ENCODE measurements at regions not wholly inside any gene's neighbourhood (a gene's known extent, or its start where the extent isn't known, plus 50 kb on each side); places are given as distances from the start of the nearest gene placed in this dataset.
"Not testable (repeated sequence)": the region's sequence is repeated elsewhere in the genome, so short reads cannot be mapped to it uniquely, and the experiment has no call there.

GRCh38 chrX:40371376-40371775 is 209.4 kb upstream of the ATP6AP2 start:
- no peak for DNase-seq

GRCh38 chrX:40368611-40369061 is 212.1 kb upstream of the ATP6AP2 start:
- DNase-seq, result peak; percentile 18

- no peak for DNase-seq
Observed at GRCh38 chrX:40366661-40367060, 214.1 kb upstream of the ATP6AP2 start.

GRCh38 chrX:40362291-40362690 is 218.5 kb upstream of the ATP6AP2 start:
- not testable (repeated sequence) for DNase-seq

GRCh38 chrX:40360557-40360956 is 220.2 kb upstream of the ATP6AP2 start:
- DNase-seq, result no peak

- DNase-seq, result no peak
Observed at GRCh38 chrX:40359593-40359992, 221.2 kb upstream of the ATP6AP2 start.

GRCh38 chrX:40358994-40359393 is 221.8 kb upstream of the ATP6AP2 start:
- DNase-seq, result no peak

- peak; percentile 69 for DNase-seq
Observed at GRCh38 chrX:40349251-40349650, 231.5 kb upstream of the ATP6AP2 start.

- DNase-seq, result no peak
Observed at GRCh38 chrX:40346379-40346778, 234.4 kb upstream of the ATP6AP2 start.

- no peak for DNase-seq
Observed at GRCh38 chrX:40343319-40343718, 237.5 kb upstream of the ATP6AP2 start.

GRCh38 chrX:40340116-40340515 is 240.7 kb upstream of the ATP6AP2 start:
- DNase-seq, result no peak

- DNase-seq, result no peak
Observed at GRCh38 chrX:40333344-40333743, 235.6 kb upstream of the BCOR start.

- no peak for DNase-seq
Observed at GRCh38 chrX:40331762-40332161, 234.0 kb upstream of the BCOR start.

GRCh38 chrX:40331353-40331752 is 233.6 kb upstream of the BCOR start:
- no peak for DNase-seq

GRCh38 chrX:40329616-40330015 is 231.9 kb upstream of the BCOR start:
- no peak for DNase-seq

- DNase-seq, result no peak
Observed at GRCh38 chrX:40327085-40327484, 229.3 kb upstream of the BCOR start.

- peak; percentile 19 for DNase-seq
Observed at GRCh38 chrX:40326186-40326965, 228.6 kb upstream of the BCOR start.

- no peak for DNase-seq
Observed at GRCh38 chrX:40325161-40325560, 227.4 kb upstream of the BCOR start.

GRCh38 chrX:40323977-40324376 is 226.2 kb upstream of the BCOR start:
- DNase-seq, result no peak

GRCh38 chrX:40320819-40321218 is 223.1 kb upstream of the BCOR start:
- DNase-seq, result no peak

- DNase-seq, result no peak
Observed at GRCh38 chrX:40318801-40319200, 221.0 kb upstream of the BCOR start.

GRCh38 chrX:40318076-40318475 is 220.3 kb upstream of the BCOR start:
- no peak for DNase-seq

GRCh38 chrX:40316502-40316901 is 218.7 kb upstream of the BCOR start:
- no peak for DNase-seq

GRCh38 chrX:40314070-40314469 is 216.3 kb upstream of the BCOR start:
- DNase-seq, result no peak

- DNase-seq, result no peak
Observed at GRCh38 chrX:40313269-40313668, 215.5 kb upstream of the BCOR start.
